Upper lobe of left lung (tissue), 6 donors: ENCODE measurements at regions not wholly inside any gene's neighbourhood (a gene's known extent, or its start where the extent isn't known, plus 50 kb on each side); places are given as distances from the start of the nearest gene placed in this dataset.

Source experiments
- ATAC-seq, 2 donors: fragments of 200-7000 bp; cut with Tn5 transposase; one replicate each; pipeline ENCODE4 v1.9.1; 2022; ENCODE audit warnings: mild to moderate bottlenecking in 2 of 2, moderate library complexity in 2 of 2; ENCODE audit not compliant: low FRiP score in 2 of 2
- DNase-seq, 2 donors: peaks; one replicate each; pipeline ENCODE4 v3.0.0-alpha.2; 2019 to 2020
- H3K27ac ChIP-seq, 4 donors: fragments of 200-600 bp; sonication (generic); one replicate each; pipeline ENCODE4 v1.5.1; 2016 to 2019
- H3K27me3 ChIP-seq, 4 donors: fragments of 200-600 bp; sonication (generic); one replicate each; pipeline ENCODE4 v1.5.1; 2017 to 2019
- H3K36me3 ChIP-seq, 4 donors: fragments of 200-600 bp; sonication (generic); one replicate each; pipeline ENCODE4 v1.5.1; 2016 to 2019
- H3K4me1 ChIP-seq, 4 donors: fragments of 200-600 bp; sonication (generic); one replicate each; pipeline ENCODE4 v1.5.1; 2018 to 2019
- H3K4me3 ChIP-seq, 4 donors: fragments of 200-600 bp; sonication (generic); one replicate each; pipeline ENCODE4 v1.5.1; 2017 to 2019; ENCODE audit warnings: mild to moderate bottlenecking in 2 of 4, moderate library complexity in 1 of 4
- H3K9me3 ChIP-seq, 4 donors: fragments of 200-600 bp; sonication (generic); one replicate each; pipeline ENCODE4 v1.5.1; 2018 to 2019
- EP300 ChIP-seq, 4 donors: sonication (generic); formaldehyde crosslinking; IDR thresholded peaks; one replicate each; pipeline ENCODE4 v1.5.1; 2017; ENCODE audit warnings: antibody characterized with exemption in 4 of 4, control low read depth in 2 of 4
- POLR2A ChIP-seq, 4 donors: fragments of 450-650 bp; IDR thresholded peaks; one replicate each; pipeline ENCODE4 v1.5.1; 2016 to 2017; ENCODE audit warnings: antibody characterized with exemption in 4 of 4, mild to moderate bottlenecking in 2 of 4
- POLR2AphosphoS5 ChIP-seq, 2 donors: sonication (generic); formaldehyde crosslinking; IDR thresholded peaks; one replicate each; pipeline ENCODE4 v1.5.1; 2017; ENCODE audit warnings: antibody characterized with exemption in 2 of 2
- WGBS, 2 donors: methylation state at CpG; one replicate each; pipeline ENCODE4 v1.1.5; 2017 to 2018; 5-methylcytosine and 5-hydroxymethylcytosine counted together
- TF ChIP-seq, protein P1 (sequence below), 6 experiments: fragments of 450-650 bp in 4 of 6; fragments of 200-600 bp in 2 of 6; sonication (generic) in 2 of 6; IDR thresholded peaks; one replicate each; pipeline ENCODE4 v1.5.1; 2016 to 2019; ENCODE audit warnings: antibody characterized with exemption in 6 of 6
- donor health status: DM: no; HTN: no; CAD: no; lungs with moderate emphysema.
- donor health status: DM: no; HTN: yes; CAD: no; lungs with severe emphysema.

DNA sequence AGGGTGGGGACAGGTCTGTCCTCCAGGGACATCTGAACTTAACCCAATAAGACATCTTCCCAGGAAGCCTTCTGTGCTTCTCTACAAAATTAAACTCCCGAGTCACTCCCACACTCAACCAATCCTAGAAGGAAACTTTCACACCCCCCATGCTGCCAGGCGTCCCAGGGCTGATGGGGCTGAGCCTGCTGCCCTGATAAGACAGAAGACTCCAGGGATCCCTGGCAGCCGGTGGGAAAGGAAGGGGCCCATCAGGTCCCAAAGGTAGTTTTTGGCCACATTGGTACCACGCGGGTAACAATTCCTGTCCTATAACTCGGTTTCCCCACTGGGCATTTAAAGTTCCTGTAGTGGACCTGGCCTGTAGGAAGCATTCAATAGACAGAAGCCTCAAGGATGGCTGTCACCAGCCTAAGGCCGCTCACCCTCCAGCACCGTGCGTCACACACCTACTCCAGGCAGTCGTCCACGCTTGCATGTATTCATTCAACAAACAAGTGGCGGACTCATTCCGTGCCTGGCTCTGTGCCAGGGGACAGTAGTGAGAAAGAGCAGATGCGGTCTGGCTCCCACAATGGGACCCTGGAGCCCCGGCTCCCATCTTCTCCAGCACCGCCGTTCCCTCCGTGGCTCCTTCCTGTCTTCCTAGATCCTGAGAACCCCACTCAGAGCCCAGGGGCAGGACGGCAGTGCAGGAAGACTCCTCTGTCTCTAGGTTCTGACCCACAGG lies 465.2 kb downstream of the NPHP4 start:
- WGBS, 2 donors, result 80 to 86% methylated on average over 9 to 19 of the region's 19 CpGs
- TF ChIP-seq, protein P1, sequence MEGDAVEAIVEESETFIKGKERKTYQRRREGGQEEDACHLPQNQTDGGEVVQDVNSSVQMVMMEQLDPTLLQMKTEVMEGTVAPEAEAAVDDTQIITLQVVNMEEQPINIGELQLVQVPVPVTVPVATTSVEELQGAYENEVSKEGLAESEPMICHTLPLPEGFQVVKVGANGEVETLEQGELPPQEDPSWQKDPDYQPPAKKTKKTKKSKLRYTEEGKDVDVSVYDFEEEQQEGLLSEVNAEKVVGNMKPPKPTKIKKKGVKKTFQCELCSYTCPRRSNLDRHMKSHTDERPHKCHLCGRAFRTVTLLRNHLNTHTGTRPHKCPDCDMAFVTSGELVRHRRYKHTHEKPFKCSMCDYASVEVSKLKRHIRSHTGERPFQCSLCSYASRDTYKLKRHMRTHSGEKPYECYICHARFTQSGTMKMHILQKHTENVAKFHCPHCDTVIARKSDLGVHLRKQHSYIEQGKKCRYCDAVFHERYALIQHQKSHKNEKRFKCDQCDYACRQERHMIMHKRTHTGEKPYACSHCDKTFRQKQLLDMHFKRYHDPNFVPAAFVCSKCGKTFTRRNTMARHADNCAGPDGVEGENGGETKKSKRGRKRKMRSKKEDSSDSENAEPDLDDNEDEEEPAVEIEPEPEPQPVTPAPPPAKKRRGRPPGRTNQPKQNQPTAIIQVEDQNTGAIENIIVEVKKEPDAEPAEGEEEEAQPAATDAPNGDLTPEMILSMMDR (IDR thresholded peaks at IDR 0.05), result no peak
- no peak for TF ChIP-seq POLR2AphosphoS5 (IDR thresholded peaks at IDR 0.05)
- TF ChIP-seq EP300 (IDR thresholded peaks at IDR 0.05), result no peak
- TF ChIP-seq POLR2A (IDR thresholded peaks at IDR 0.05), result no peak
- no peaks in the 10 kb centered on the region for H3K27me3 ChIP-seq
- no peaks in the 10 kb centered on the region for H3K4me1 ChIP-seq
- H3K27ac ChIP-seq, result no peak overlapping the region
- peaks cover 0 to 5% (median 2%) of the 10 kb centered on the region in 4 donors for H3K9me3 ChIP-seq
- no peak overlapping the region for H3K4me3 ChIP-seq
- no peaks in the 10 kb centered on the region for H3K36me3 ChIP-seq
- ATAC-seq (no peak), DNase-seq (no peak)

DNA sequence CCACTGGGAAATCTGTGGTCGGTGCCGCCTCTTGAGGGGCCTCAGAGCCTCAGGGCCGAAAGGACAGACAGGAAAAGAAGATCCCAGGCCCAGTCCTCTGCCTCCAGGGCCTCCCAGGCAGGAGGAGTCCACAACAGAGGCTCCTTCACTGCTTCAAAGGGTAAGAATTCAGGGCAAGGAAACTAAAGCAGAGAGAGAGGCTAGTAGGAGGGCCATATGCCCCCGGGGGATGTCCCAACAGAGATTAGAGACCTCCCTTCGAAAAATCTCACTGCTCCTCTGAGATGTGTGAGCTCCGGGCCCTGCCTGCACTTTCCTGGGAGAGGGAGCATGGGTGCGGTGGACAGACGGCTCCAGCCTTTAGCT lies 465.9 kb downstream of the NPHP4 start:
- ATAC-seq (no peak), DNase-seq (no peak)
- no peaks in the 10 kb centered on the region for H3K36me3 ChIP-seq
- WGBS, 2 donors, result 66 to 68% methylated on average over 7 to 8 of the region's 8 CpGs
- peaks cover 0 to 5% (median 2%) of the 10 kb centered on the region in 4 donors for H3K9me3 ChIP-seq
- H3K4me3 ChIP-seq, result no peak overlapping the region
- H3K4me1 ChIP-seq, result no peaks in the 10 kb centered on the region
- H3K27ac ChIP-seq, result no peak overlapping the region
- TF ChIP-seq EP300 (IDR thresholded peaks at IDR 0.05) (no peak), POLR2A (IDR thresholded peaks at IDR 0.05) (no peak), POLR2AphosphoS5 (IDR thresholded peaks at IDR 0.05) (no peak)
- TF ChIP-seq, protein P1 (IDR thresholded peaks at IDR 0.05), result no peak
- H3K27me3 ChIP-seq, result no peaks in the 10 kb centered on the region

DNA sequence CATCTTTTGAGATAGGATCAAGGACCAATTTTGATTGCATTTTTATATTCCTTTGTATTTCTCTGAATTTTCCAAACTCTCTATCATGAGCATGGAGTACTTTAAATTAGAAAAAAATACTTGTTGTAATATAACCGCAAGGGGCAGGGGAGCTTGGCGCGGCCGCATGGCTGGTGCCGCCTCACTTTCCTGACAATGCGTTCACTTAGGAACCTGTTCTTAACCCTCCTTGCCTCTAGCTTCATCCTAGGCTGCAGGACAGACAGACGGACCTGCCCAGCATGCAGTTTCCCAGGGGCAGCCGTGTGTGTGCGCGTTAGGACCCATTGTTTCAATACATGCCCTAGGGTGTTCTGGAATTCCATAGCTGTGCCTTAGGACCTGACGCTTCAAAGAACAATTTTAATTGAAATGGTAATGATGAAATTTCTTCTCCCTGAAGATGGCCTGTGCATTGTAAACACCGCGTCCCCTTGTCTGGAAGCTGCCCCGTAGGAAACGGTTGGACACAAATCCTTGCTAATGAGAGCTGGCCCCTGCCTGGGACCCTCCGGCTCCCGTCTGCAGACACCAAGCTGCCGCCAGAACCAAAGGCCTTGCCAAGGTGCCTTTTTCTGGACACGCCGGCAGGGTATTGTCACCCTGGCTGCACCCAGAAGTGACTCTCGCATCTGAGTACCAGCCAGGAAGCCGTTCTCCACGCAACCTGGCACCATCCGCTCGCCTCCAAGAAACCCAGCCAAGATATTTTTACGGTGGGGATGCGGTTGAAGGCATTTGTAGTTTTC lies 466.4 kb downstream of the NPHP4 start:
- H3K27ac ChIP-seq, result no peak overlapping the region
- no peaks in the 10 kb centered on the region for H3K27me3 ChIP-seq
- H3K36me3 ChIP-seq, result no peaks in the 10 kb centered on the region
- TF ChIP-seq POLR2A (IDR thresholded peaks at IDR 0.05), result no peak
- no peak for TF ChIP-seq POLR2AphosphoS5 (IDR thresholded peaks at IDR 0.05)
- no peak for TF ChIP-seq EP300 (IDR thresholded peaks at IDR 0.05)
- TF ChIP-seq, protein P1 (IDR thresholded peaks at IDR 0.05), result no peak
- no peaks in the 10 kb centered on the region for H3K4me1 ChIP-seq
- no peak for ATAC-seq
- 80 to 88% methylated on average over 20 to 27 of the region's 27 CpGs for WGBS, 2 donors
- DNase-seq, result peak in 1 of 2 donors; percentile 65
- peaks cover 0 to 5% (median 2%) of the 10 kb centered on the region in 4 donors for H3K9me3 ChIP-seq
- H3K4me3 ChIP-seq, result no peak overlapping the region

DNA sequence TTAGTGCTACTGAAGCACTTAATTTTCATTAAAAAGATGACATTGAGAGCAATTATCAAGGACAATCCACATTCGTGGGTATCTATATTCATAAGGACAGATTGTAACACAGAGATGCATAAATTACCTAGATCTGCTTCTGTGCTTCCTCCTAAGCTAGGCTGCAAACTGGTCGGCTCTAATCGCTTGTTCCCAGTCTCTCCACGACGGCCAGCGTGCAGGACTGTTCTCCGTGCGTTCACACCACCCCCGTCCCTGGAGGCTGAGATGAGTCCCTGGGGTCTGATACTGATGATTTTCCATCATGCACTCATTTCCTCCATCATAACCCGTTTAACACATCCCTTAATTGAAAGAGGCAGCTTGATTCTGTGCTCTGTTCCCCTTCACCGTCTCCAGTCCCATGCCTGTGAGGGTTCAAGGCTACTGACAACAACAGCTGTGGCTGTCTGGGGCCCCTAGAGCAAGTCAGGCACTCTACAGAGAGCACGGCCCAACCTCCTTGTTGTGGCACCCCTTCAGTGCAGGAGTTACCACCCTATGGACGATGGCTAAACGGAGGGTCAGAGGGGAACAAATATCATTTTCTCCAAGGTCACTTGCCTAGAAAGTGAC lies 469.6 kb downstream of the NPHP4 start:
- no peak for TF ChIP-seq EP300 (IDR thresholded peaks at IDR 0.05)
- Histone ChIP-seq H3K36me3 (no peaks in the 10 kb centered on the region), H3K9me3 (no peaks in the 10 kb centered on the region), H3K27ac (no peak overlapping the region), H3K27me3 (no peaks in the 10 kb centered on the region), H3K4me1 (no peaks in the 10 kb centered on the region), H3K4me3 (no peak overlapping the region)
- DNase-seq, result no peak
- 41 to 62% methylated on average over 14 of the region's 14 CpGs for WGBS, 2 donors
- ATAC-seq, result no peak

DNA sequence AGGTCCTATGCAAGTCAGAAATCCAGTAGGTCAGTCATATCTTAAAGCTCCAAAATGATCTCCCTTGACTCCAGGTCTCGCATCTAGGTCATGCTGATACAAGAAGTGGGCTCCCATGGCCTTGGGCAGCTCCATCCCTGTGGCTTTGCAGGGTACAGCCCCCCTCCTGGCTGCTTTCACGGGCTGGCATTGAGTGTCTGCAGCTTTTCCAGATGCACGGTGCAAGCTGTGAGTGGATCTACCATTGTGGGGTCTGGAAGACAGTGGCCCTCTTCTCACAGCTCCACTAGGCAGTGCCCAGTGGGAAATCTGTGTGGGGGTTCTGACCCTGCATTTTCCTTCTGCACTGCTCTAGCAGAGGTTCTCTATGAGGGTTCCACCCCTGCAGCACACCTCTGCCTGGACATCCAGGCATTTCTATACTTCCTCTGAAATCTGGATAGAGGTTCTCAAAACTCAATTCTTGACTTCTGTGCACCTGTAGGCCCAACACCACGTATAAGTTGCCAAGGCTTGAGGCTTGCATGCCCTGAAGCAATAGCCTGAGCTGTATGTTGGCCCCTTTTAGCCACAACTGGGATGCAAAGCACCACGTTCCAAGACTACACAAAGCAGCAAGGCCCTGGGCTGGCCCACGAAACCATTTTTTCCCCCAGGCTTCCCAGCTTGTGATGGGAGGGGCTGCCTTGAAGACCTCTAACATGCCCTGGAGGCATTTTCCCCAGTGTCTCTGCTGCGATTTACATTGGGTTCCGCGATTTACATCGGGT lies 472.7 kb downstream of the NPHP4 start:
- Histone ChIP-seq H3K36me3 (no peaks in the 10 kb centered on the region), H3K9me3 (no peaks in the 10 kb centered on the region), H3K4me3 (no peak overlapping the region), H3K27ac (no peak overlapping the region), H3K4me1 (peaks cover 0 to 1% (median under 1%) of the 10 kb centered on the region in 4 donors), H3K27me3 (no peaks in the 10 kb centered on the region)
- 71 to 74% methylated on average over 8 to 10 of the region's 10 CpGs for WGBS, 2 donors
- TF ChIP-seq POLR2A (IDR thresholded peaks at IDR 0.05) (no peak), POLR2AphosphoS5 (IDR thresholded peaks at IDR 0.05) (no peak), EP300 (IDR thresholded peaks at IDR 0.05) (no peak)
- TF ChIP-seq, protein P1 (IDR thresholded peaks at IDR 0.05), result no peak
- DNase-seq, result no peak
- no peak for ATAC-seq
